Neural progenitor cell (in vitro differentiated cells): ENCODE measurements at regions not wholly inside any gene's neighbourhood (a gene's known extent, or its start where the extent isn't known, plus 50 kb on each side); places are given as distances from the start of the nearest gene placed in this dataset.

ENCODE experiments used
- DNase-seq: peaks from one replicate; pipeline ENCODE4 v3.0.0-alpha.2; 2016; ENCODE audit warnings: low spot score
- H2AFZ ChIP-seq: fragments of 200-600 bp; sonication (generic); replicated peaks from 2 replicates; pipeline ENCODE4 v1.6.1; 2016; ENCODE audit warnings: antibody characterized with exemption
- H3F3A ChIP-seq: fragments of 200-600 bp; sonication (generic); 2 replicates; pipeline ENCODE4 v1.6.1; 2016; ENCODE audit warnings: antibody characterized with exemption, low read depth
- H3K27ac ChIP-seq: fragments of 200-600 bp; sonication (generic); 2 replicates; pipeline ENCODE4 v1.5.1; 2016; ENCODE audit warnings: mild to moderate bottlenecking
- H3K27me3 ChIP-seq: fragments of 200-600 bp; sonication (generic); 2 replicates; pipeline ENCODE4 v1.6.1; 2016; ENCODE audit warnings: mild to moderate bottlenecking, moderate library complexity
- H3K36me3 ChIP-seq: fragments of 200-600 bp; sonication (generic); 2 replicates; pipeline ENCODE4 v1.5.1; 2016
- H3K4me1 ChIP-seq: fragments of 200-600 bp; sonication (generic); 2 replicates; pipeline ENCODE4 v1.6.1; 2016; ENCODE audit warnings: mixed run types
- H3K4me2 ChIP-seq: fragments of 200-600 bp; sonication (generic); 2 replicates; pipeline ENCODE4 v1.6.1; 2016
- H3K4me3 ChIP-seq: fragments of 200-600 bp; sonication (generic); 2 replicates; pipeline ENCODE4 v1.5.1; 2016
- H3K79me2 ChIP-seq: fragments of 200-600 bp; sonication (generic); 2 replicates; pipeline ENCODE4 v1.6.1; 2016; ENCODE audit warnings: low read depth
- H3K9ac ChIP-seq: fragments of 200-600 bp; sonication (generic); 2 replicates; pipeline ENCODE4 v1.6.1; 2016
- H3K9me3 ChIP-seq: fragments of 200-600 bp; sonication (generic); 2 replicates; pipeline ENCODE4 v1.5.1; 2016; ENCODE audit warnings: low read depth
- H4K20me1 ChIP-seq: fragments of 200-600 bp; sonication (generic); 2 replicates; pipeline ENCODE4 v1.6.1; 2016; ENCODE audit warnings: low read depth
- H3K27ac Mint-ChIP-seq: 3 replicates; pipeline ENCODE4 v1.8.0; 2021; ENCODE audit warnings: mixed read lengths
- H3K27me3 Mint-ChIP-seq: 2 replicates; pipeline ENCODE4 v1.8.0; 2022; ENCODE audit warnings: low read depth, mild to moderate bottlenecking, inconsistent platforms, moderate library complexity, mixed read lengths; ENCODE audit not compliant: insufficient read depth
- H3K36me3 Mint-ChIP-seq: 3 replicates; pipeline ENCODE4 v1.8.0; 2021; ENCODE audit warnings: mixed read lengths
- H3K4me1 Mint-ChIP-seq: 3 replicates; pipeline ENCODE4 v1.8.0; 2021; ENCODE audit warnings: mixed read lengths
- H3K4me3 Mint-ChIP-seq: 3 replicates; pipeline ENCODE4 v1.8.0; 2021; ENCODE audit warnings: mild to moderate bottlenecking, moderate library complexity, mixed read lengths
- H3K9me3 Mint-ChIP-seq: 3 replicates; pipeline ENCODE4 v1.8.0; 2020; ENCODE audit warnings: mixed read lengths
- CTCF ChIP-seq: fragments of 200-600 bp; sonication (generic); IDR thresholded peaks from 2 replicates; pipeline ENCODE4 v1.5.1; 2017; ENCODE audit warnings: antibody characterized with exemption, mild to moderate bottlenecking
- EZH2 ChIP-seq: fragments of 200-600 bp; sonication (generic); IDR thresholded peaks from 2 replicates; pipeline ENCODE4 v1.6.1; 2017; ENCODE audit warnings: antibody characterized with exemption, mild to moderate bottlenecking, moderate library complexity
- EZH2phosphoT487 ChIP-seq: fragments of 200-600 bp; sonication (generic); IDR thresholded peaks from 2 replicates; pipeline ENCODE4 v1.6.1; 2017; ENCODE audit warnings: antibody characterized with exemption

- Histone ChIP-seq H3K4me1 (no peaks in the 10 kb centered on the region), H3F3A (no peaks in the 10 kb centered on the region), H4K20me1 (no peaks in the 10 kb centered on the region), H3K4me2 (no peak overlapping the region), H3K27me3 (no peaks in the 10 kb centered on the region), H3K9ac (no peak overlapping the region), H3K36me3 (peaks cover 3% of the 10 kb centered on the region), H3K79me2 (no peaks in the 10 kb centered on the region), H3K27ac (no peak overlapping the region), H3K9me3 (no peaks in the 10 kb centered on the region), H2AFZ (no peak overlapping the region), H3K4me3 (no peak overlapping the region)
- TF ChIP-seq CTCF = no peak
- no peak for TF ChIP-seq EZH2
- no peak for TF ChIP-seq EZH2phosphoT487
- no peak for DNase-seq
- H3K4me1 Mint-ChIP-seq = peaks cover 13% of the 10 kb centered on the region
- no peaks in the 10 kb centered on the region for H3K36me3 Mint-ChIP-seq
- H3K9me3 Mint-ChIP-seq = no peaks in the 10 kb centered on the region
- no peak overlapping the region for H3K4me3 Mint-ChIP-seq
- H3K27ac Mint-ChIP-seq = no peak overlapping the region
- no peaks in the 10 kb centered on the region for H3K27me3 Mint-ChIP-seq
These were observed 150.0 kb upstream of the COL3A1 start for GRCh38 chr2:188824125-188824524.

GRCh38 chr2:188833331-188833730, 140.8 kb upstream of the COL3A1 start:
- H4K20me1 ChIP-seq = no peaks in the 10 kb centered on the region
- no peak overlapping the region for H3K9ac ChIP-seq
- H3K4me3 ChIP-seq = no peak overlapping the region
- H3K4me1 ChIP-seq = no peaks in the 10 kb centered on the region
- DNase-seq = no peak
- no peak overlapping the region for H3K27ac Mint-ChIP-seq
- H3K4me2 ChIP-seq = no peak overlapping the region
- peaks cover 2% of the 10 kb centered on the region for H3K27me3 Mint-ChIP-seq
- no peaks in the 10 kb centered on the region for H3K79me2 ChIP-seq
- H3K27me3 ChIP-seq = no peaks in the 10 kb centered on the region
- H2AFZ ChIP-seq = no peak overlapping the region
- H3K4me3 Mint-ChIP-seq = no peak overlapping the region
- TF ChIP-seq EZH2phosphoT487 (no peak), EZH2 (no peak), CTCF (no peak)
- H3K9me3 Mint-ChIP-seq = peaks cover 17% of the 10 kb centered on the region
- no peaks in the 10 kb centered on the region for H3K9me3 ChIP-seq
- no peaks in the 10 kb centered on the region for H3K4me1 Mint-ChIP-seq
- H3K36me3 Mint-ChIP-seq = peaks cover 1% of the 10 kb centered on the region
- H3K36me3 ChIP-seq = no peaks in the 10 kb centered on the region
- H3K27ac ChIP-seq = no peak overlapping the region
- H3F3A ChIP-seq = no peaks in the 10 kb centered on the region

- Histone ChIP-seq H4K20me1 (no peaks in the 10 kb centered on the region), H3F3A (no peaks in the 10 kb centered on the region), H3K4me2 (no peak overlapping the region), H3K27ac (no peak overlapping the region), H3K4me1 (no peaks in the 10 kb centered on the region), H3K36me3 (no peaks in the 10 kb centered on the region), H3K79me2 (no peaks in the 10 kb centered on the region), H2AFZ (no peak overlapping the region), H3K27me3 (no peaks in the 10 kb centered on the region), H3K9me3 (no peaks in the 10 kb centered on the region), H3K9ac (no peak overlapping the region), H3K4me3 (no peak overlapping the region)
- H3K36me3 Mint-ChIP-seq = peaks cover 1% of the 10 kb centered on the region
- DNase-seq = no peak
- H3K4me3 Mint-ChIP-seq = no peak overlapping the region
- H3K27me3 Mint-ChIP-seq = peaks cover 2% of the 10 kb centered on the region
- TF ChIP-seq EZH2phosphoT487 (no peak), CTCF (no peak), EZH2 (no peak)
- H3K9me3 Mint-ChIP-seq = peaks cover 18% of the 10 kb centered on the region
- no peak overlapping the region for H3K27ac Mint-ChIP-seq
- no peaks in the 10 kb centered on the region for H3K4me1 Mint-ChIP-seq
These were observed 140.4 kb upstream of the COL3A1 start for GRCh38 chr2:188833799-188834198.

GRCh38 chr2:188835006-188835405, 139.2 kb upstream of the COL3A1 start:
- H3K9me3 Mint-ChIP-seq = peaks cover 13% of the 10 kb centered on the region
- no peak overlapping the region for H3K9ac ChIP-seq

More at GRCh38 chr2:188835006-188835405, 139.2 kb upstream of the COL3A1 start:
- no peak overlapping the region for H3K4me2 ChIP-seq
- no peak overlapping the region for H3K27ac Mint-ChIP-seq
- no peaks in the 10 kb centered on the region for H3F3A ChIP-seq
- H3K79me2 ChIP-seq = no peaks in the 10 kb centered on the region
- no peaks in the 10 kb centered on the region for H3K4me1 Mint-ChIP-seq
- no peaks in the 10 kb centered on the region for H3K36me3 Mint-ChIP-seq
- no peak overlapping the region for H3K4me3 Mint-ChIP-seq
- H3K27me3 Mint-ChIP-seq = peaks cover 2% of the 10 kb centered on the region
- no peak overlapping the region for H2AFZ ChIP-seq
- H3K9me3 ChIP-seq = no peaks in the 10 kb centered on the region
- no peak for DNase-seq
- no peaks in the 10 kb centered on the region for H3K27me3 ChIP-seq
- H3K36me3 ChIP-seq = no peaks in the 10 kb centered on the region
- H3K4me1 ChIP-seq = no peaks in the 10 kb centered on the region
- no peak overlapping the region for H3K4me3 ChIP-seq
- H4K20me1 ChIP-seq = no peaks in the 10 kb centered on the region
- no peak overlapping the region for H3K27ac ChIP-seq
- TF ChIP-seq CTCF = no peak
